Small intestine (tissue), 7 donors: ENCODE measurements at regions not wholly inside any gene's neighbourhood (a gene's known extent, or its start where the extent isn't known, plus 50 kb on each side); places are given as distances from the start of the nearest gene placed in this dataset.

ENCODE experiments used
- DNase-seq, 2 donors: peaks; one replicate each; pipeline versions ENCODE4 v3.0.0 to v3.0.0-alpha.2; 2013
- FAIRE-seq: peaks from 2 replicates; lab custom pipeline; 2012; peaks lifted over from hg19 to GRCh38; lab: Jason Lieb, UNC
- H3K27ac ChIP-seq, 3 donors: one replicate each; pipeline ENCODE4 v1.5.1; 2013; ENCODE audit warnings: low read length in 2 of 3, mild to moderate bottlenecking in 2 of 3, control low read depth in 1 of 3, inconsistent platforms in 1 of 3, low read depth in 1 of 3, moderate library complexity in 1 of 3
- H3K27me3 ChIP-seq, 3 donors: one replicate each; pipeline ENCODE4 v1.6.1; 2013; ENCODE audit warnings: low read length in 3 of 3, inconsistent platforms in 1 of 3; ENCODE audit not compliant: control insufficient read depth in 3 of 3, insufficient read depth in 3 of 3
- H3K36me3 ChIP-seq, 3 donors: one replicate each; pipeline ENCODE4 v1.6.1; 2013; ENCODE audit warnings: low read length in 3 of 3, inconsistent platforms in 1 of 3, low read depth in 1 of 3, mild to moderate bottlenecking in 1 of 3, moderate library complexity in 1 of 3; ENCODE audit not compliant: control insufficient read depth in 3 of 3, insufficient read depth in 2 of 3
- H3K4me1 ChIP-seq, 3 donors: one replicate each; pipeline ENCODE4 v1.6.1; 2013; ENCODE audit warnings: low read length in 2 of 3, inconsistent platforms in 1 of 3, low read depth in 1 of 3, mild to moderate bottlenecking in 1 of 3, moderate library complexity in 1 of 3; ENCODE audit not compliant: control insufficient read depth in 3 of 3, insufficient read depth in 2 of 3
- H3K4me3 ChIP-seq, 3 donors: one replicate each; pipeline ENCODE4 v1.5.1; 2013; ENCODE audit warnings: low read length in 3 of 3, control low read depth in 1 of 3, inconsistent platforms in 1 of 3, low read depth in 1 of 3, mild to moderate bottlenecking in 1 of 3, moderate library complexity in 1 of 3
- H3K9me3 ChIP-seq, 2 donors: one replicate each; pipeline ENCODE4 v1.6.1; 2013; ENCODE audit warnings: low read depth in 1 of 2, low read length in 1 of 2; ENCODE audit not compliant: control insufficient read depth in 2 of 2, insufficient read depth in 1 of 2
- WGBS, 3 donors: extraction: QIAGEN DNeasy Blood & Tissue Kit; methylation state at CpG; one replicate each; pipeline ENCODE4 v1.1.7; 2013; 5-methylcytosine and 5-hydroxymethylcytosine counted together
- donor health status: healthy with polysubstance abuse.
- donor health status: control.
- donor health status: control.
- donor health status: Bipolar disorder and iron deficiency.
- donor health status: healthy.

GRCh38 chr9:29753638-29754037, 2180.4 kb upstream of the C9orf72 start:
- H3K9me3 ChIP-seq: no peaks in the 10 kb centered on the region
- H3K4me3 ChIP-seq: no peak overlapping the region
- H3K27me3 ChIP-seq: no peaks in the 10 kb centered on the region
- DNase-seq (no peak), FAIRE-seq (no peak)
- H3K4me1 ChIP-seq: no peaks in the 10 kb centered on the region
- no peak overlapping the region for H3K27ac ChIP-seq
- H3K36me3 ChIP-seq: no peaks in the 10 kb centered on the region

DNA sequence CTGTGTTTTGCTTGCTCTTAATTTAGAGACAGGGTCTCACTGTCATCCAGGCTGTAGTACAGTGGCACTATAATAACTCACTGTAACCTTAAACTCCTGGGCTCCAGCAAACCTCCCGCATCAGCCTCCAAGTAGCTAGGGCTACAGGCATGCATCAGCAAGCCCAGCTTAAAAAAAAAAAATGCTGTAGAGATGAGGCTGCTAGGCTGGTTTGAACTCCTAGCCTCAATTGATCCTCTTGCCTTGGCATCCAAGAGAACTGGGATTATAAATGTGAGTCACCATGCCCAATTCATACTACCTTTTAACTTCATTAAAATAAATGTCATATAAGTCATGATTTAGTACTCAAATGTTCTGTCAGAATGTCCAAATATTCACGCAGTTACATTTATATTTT, 2195.7 kb upstream of the C9orf72 start:
- WGBS, 3 donors: 80 to 92% (median 86%) methylated on average over 2 of the region's 2 CpGs
- Histone ChIP-seq H3K4me1 (no peaks in the 10 kb centered on the region), H3K9me3 (no peaks in the 10 kb centered on the region), H3K27ac (no peak overlapping the region), H3K36me3 (no peaks in the 10 kb centered on the region), H3K4me3 (no peak overlapping the region), H3K27me3 (no peaks in the 10 kb centered on the region)
- DNase-seq (no peak), FAIRE-seq (no peak)

DNA sequence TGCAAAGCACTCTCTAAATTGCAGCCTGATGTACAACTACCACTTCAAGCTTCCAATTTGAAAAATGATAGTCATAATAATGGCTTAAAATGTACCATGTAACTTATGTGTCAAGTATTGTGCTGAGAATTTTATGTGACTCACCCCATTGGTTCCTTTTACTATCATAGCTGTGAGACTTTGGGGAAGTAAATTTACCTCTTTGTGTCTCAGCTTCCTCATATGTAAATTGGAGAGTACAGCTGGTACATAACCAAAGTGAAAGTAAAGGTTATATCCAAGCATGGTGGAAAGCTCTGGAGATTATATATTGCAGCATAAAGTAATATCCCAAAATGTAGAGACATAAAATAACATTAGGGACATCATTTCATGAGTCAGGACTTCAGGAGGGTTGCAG, 2200.4 kb upstream of the C9orf72 start:
- Histone ChIP-seq H3K4me1 (peaks cover 0 to 4% (median 0%) of the 10 kb centered on the region in 3 donors), H3K36me3 (no peaks in the 10 kb centered on the region), H3K27me3 (no peaks in the 10 kb centered on the region), H3K4me3 (no peak overlapping the region), H3K9me3 (peaks cover 0 to 4% of the 10 kb centered on the region in 2 donors), H3K27ac (no peak overlapping the region)
- FAIRE-seq (no peak), DNase-seq (no peak)

DNA sequence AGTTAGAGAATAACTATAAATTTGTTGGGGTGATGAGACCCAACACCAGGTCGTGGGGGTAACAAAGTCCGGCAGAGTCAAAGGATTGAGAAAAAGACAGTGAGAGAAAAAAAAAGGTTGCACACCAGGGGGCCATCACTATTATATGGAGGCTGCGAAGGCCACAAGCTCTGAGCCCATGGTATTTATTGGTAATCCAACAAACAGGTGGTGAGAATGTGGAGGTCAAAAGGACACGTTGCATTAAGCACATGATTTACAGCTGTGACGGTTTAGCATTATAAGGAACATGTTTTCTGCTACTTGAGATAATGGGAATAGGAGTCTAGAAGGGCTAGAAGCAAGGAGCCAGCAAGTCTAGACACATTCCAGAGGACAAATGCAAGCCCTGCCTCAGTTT, 2202.2 kb upstream of the C9orf72 start:
- FAIRE-seq: no peak
- peaks cover 0 to 4% (median 0%) of the 10 kb centered on the region in 3 donors for H3K4me1 ChIP-seq
- DNase-seq: peak in 1 of 2 donors; percentile 2
- H3K27me3 ChIP-seq: no peaks in the 10 kb centered on the region
- H3K9me3 ChIP-seq: peaks cover 0 to 4% of the 10 kb centered on the region in 2 donors
- no peak overlapping the region for H3K4me3 ChIP-seq
- WGBS, 3 donors: 47 to 51% (median 50%) methylated on average over 5 of the region's 5 CpGs
- H3K36me3 ChIP-seq: no peaks in the 10 kb centered on the region
- H3K27ac ChIP-seq: no peak overlapping the region

DNA sequence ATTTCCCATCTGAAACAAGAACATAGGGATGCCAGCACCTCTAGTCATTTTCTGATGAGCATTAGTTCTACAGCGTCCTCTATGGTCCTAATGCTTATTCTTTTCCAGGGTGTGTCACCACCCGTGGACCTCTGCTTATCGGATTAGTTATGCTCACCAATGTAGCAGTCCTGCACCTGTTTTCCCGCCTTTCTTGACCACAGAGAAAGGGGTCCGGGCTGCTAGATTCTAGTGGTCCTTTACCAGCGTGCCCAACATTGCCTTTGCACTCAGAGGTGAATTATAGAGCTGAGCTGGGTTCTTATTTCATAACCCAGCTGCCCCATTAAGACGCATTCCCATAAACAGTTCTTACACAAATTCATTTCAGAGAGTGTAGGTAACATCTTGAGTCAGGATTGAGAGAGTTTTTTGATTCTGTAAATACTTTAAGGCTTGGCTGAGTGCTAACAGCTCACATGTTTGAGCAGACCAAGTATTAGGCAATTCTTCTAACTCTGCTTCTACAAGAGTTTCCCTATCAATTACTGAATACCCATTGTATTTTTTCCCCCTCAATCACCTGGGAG, 2205.1 kb upstream of the C9orf72 start:
- peaks cover 0 to 4% of the 10 kb centered on the region in 2 donors for H3K9me3 ChIP-seq
- FAIRE-seq: no peak
- WGBS, 3 donors: 74 to 89% (median 78%) methylated on average over 7 of the region's 7 CpGs

GRCh38 chr9:29793970-29794369, 2220.7 kb upstream of the C9orf72 start:
- no peaks in the 10 kb centered on the region for H3K36me3 ChIP-seq
- H3K4me3 ChIP-seq: no peak overlapping the region
- 56 to 72% (median 62%) methylated on average over 1 of the region's 1 CpG for WGBS, 3 donors
- no peaks in the 10 kb centered on the region for H3K9me3 ChIP-seq
- DNase-seq (no peak), FAIRE-seq (no peak)
- H3K4me1 ChIP-seq: no peaks in the 10 kb centered on the region
- no peaks in the 10 kb centered on the region for H3K27me3 ChIP-seq
- no peak overlapping the region for H3K27ac ChIP-seq

More for the DNA sequence above, 2205.1 kb upstream of the C9orf72 start:
- DNase-seq: no peak
- Histone ChIP-seq H3K36me3 (no peaks in the 10 kb centered on the region), H3K27me3 (no peaks in the 10 kb centered on the region), H3K27ac (no peak overlapping the region), H3K4me1 (peaks cover 0 to 4% (median 0%) of the 10 kb centered on the region in 3 donors), H3K4me3 (no peak overlapping the region)

DNA sequence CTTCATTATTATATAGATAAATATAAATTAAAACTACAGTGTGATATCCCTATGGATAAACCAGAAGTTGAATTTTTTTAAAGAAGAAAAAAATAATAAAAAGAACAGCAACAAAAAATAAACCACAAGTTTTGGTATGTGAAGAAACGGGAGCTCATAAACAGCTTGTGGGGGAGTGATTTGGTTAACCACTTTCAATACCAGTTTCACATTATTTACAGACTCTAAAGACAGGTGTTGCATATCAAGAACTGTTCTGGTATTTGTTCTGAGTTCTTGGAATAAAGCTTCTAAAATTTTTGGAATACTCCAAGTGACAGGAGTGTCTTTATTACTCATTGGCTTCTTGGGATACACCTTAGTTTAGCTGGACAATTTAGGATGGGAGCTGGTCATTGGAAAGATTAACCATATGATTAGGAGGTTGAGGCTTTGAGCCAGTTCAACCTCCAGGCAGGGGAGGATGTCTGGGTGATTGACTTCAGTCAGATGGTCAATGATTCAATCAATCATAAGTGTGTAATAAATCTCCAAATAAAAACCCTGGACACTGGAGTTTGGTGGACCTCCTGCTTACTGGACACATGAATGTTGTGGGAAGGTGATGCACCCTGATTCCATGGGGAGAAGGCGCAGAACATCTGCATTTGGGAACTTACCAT, 2223.1 kb upstream of the C9orf72 start:
- FAIRE-seq (no peak), DNase-seq (no peak)
- 66 to 78% (median 74%) methylated on average over 2 of the region's 2 CpGs for WGBS, 3 donors

DNA sequence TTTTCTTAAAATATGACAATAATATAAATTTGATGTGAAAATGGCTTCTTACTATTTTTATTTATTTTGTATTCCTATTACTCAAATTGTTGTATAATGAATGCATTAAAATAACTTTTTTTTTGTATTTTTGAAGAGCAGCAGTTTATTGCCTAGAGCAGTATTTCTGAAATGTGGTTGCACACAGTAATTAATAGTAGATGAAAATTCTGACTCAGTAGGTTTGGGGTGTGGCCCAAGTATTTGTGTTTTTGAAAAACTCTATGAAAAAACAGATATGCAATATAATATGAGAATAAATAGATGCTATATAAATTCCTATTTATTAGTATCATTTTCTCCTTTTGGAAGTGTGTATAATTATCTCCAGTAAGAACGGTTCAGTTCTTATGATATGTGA, 2225.3 kb upstream of the C9orf72 start:
- Histone ChIP-seq H3K27ac (no peak overlapping the region), H3K27me3 (no peaks in the 10 kb centered on the region), H3K4me3 (no peak overlapping the region), H3K9me3 (no peaks in the 10 kb centered on the region), H3K36me3 (no peaks in the 10 kb centered on the region), H3K4me1 (no peaks in the 10 kb centered on the region)
- FAIRE-seq (peak; percentile 51), DNase-seq (no peak)
- 84 to 87% (median 84%) methylated on average over 1 of the region's 1 CpG for WGBS, 3 donors

More for the DNA sequence above, 2223.1 kb upstream of the C9orf72 start:
- Histone ChIP-seq H3K4me3 (no peak overlapping the region), H3K36me3 (no peaks in the 10 kb centered on the region), H3K4me1 (no peaks in the 10 kb centered on the region), H3K27me3 (no peaks in the 10 kb centered on the region), H3K9me3 (no peaks in the 10 kb centered on the region), H3K27ac (no peak overlapping the region)

GRCh38 chr9:29799227-29799626, 2225.9 kb upstream of the C9orf72 start:
- H3K27me3 ChIP-seq: no peaks in the 10 kb centered on the region
- WGBS, 3 donors: 49 to 79% (median 64%) methylated on average over 2 of the region's 2 CpGs
- no peaks in the 10 kb centered on the region for H3K4me1 ChIP-seq
- no peaks in the 10 kb centered on the region for H3K36me3 ChIP-seq
- no peaks in the 10 kb centered on the region for H3K9me3 ChIP-seq
- FAIRE-seq: no peak
- no peak overlapping the region for H3K4me3 ChIP-seq
- no peak overlapping the region for H3K27ac ChIP-seq
- no peak for DNase-seq
